Aorta (tissue), 5 donors: ENCODE measurements at regions not wholly inside any gene's neighbourhood (a gene's known extent, or its start where the extent isn't known, plus 50 kb on each side); places are given as distances from the start of the nearest gene placed in this dataset.

Experiments
- ATAC-seq: fragments of 200-7000 bp; cut with Tn5 transposase; one replicate; pipeline ENCODE4 v1.9.1; 2022; ENCODE audit warnings: moderate library complexity; ENCODE audit not compliant: low FRiP score
- DNase-seq, 2 donors: peaks; one replicate each; pipeline ENCODE4 v3.0.0-alpha.2; 2020
- H3K27ac ChIP-seq, 2 donors: one replicate each; pipeline ENCODE4 v1.5.1; 2013; ENCODE audit warnings: low read length in 2 of 2, mild to moderate bottlenecking in 2 of 2, moderate library complexity in 2 of 2, control low read depth in 1 of 2, inconsistent platforms in 1 of 2, low read depth in 1 of 2
- H3K27me3 ChIP-seq, 2 donors: one replicate each; pipeline ENCODE4 v1.6.1; 2013; ENCODE audit warnings: control low read depth in 1 of 2, low read length in 1 of 2, mild to moderate bottlenecking in 1 of 2, moderate library complexity in 1 of 2; ENCODE audit not compliant: insufficient read depth in 2 of 2, control insufficient read depth in 1 of 2
- H3K36me3 ChIP-seq, 2 donors: one replicate each; pipeline ENCODE4 v1.6.1; 2013; ENCODE audit warnings: control low read depth in 1 of 2, low read length in 1 of 2, mild to moderate bottlenecking in 1 of 2; ENCODE audit not compliant: insufficient read depth in 2 of 2, control insufficient read depth in 1 of 2
- H3K4me1 ChIP-seq, 2 donors: one replicate each; pipeline ENCODE4 v1.6.1; 2013; ENCODE audit warnings: low read length in 2 of 2, control low read depth in 1 of 2, mild to moderate bottlenecking in 1 of 2, moderate library complexity in 1 of 2; ENCODE audit not compliant: insufficient read depth in 2 of 2, control insufficient read depth in 1 of 2
- H3K4me3 ChIP-seq, 2 donors: one replicate each; pipeline ENCODE4 v1.5.1; 2013; ENCODE audit warnings: low read length in 2 of 2, control low read depth in 1 of 2, mild to moderate bottlenecking in 1 of 2
- H3K9me3 ChIP-seq: one replicate; pipeline ENCODE4 v1.6.1; 2013; ENCODE audit warnings: mild to moderate bottlenecking, low read length; ENCODE audit not compliant: control insufficient read depth
- WGBS, 2 donors: extraction: QIAGEN DNeasy Blood & Tissue Kit; methylation state at CpG; one replicate each; pipeline ENCODE4 v1.1.7; 2013; 5-methylcytosine and 5-hydroxymethylcytosine counted together
- intact Hi-C, 2 donors: fragments of 100-400 bp; cut with DNase I; formaldehyde crosslinking; loops; one replicate each; pipeline versions ENCODE4 v1.14.2 to v1.15.0; 2022
- donor health status: healthy with polysubstance abuse.
- donor health status: Bipolar disorder and iron deficiency.
- donor health status: DM: no; HTN: no; CAD: no.
- donor health status: DM: no; HTN: no; CAD: no.
- donor health status: DM: yes; HTN: yes; CAD: no.

GRCh38 chr9:23573800-23574199 lies 252.2 kb downstream of the ELAVL2 start:
- ATAC-seq (no peak), DNase-seq (no peak)
- Histone ChIP-seq H3K9me3 (peaks cover 1% of the 10 kb centered on the region), H3K27ac (no peak overlapping the region), H3K27me3 (no peaks in the 10 kb centered on the region), H3K4me3 (no peak overlapping the region), H3K36me3 (no peaks in the 10 kb centered on the region), H3K4me1 (no peaks in the 10 kb centered on the region)
- intact Hi-C loops = no loop called here

GRCh38 chr9:23577611-23578010 lies 248.4 kb downstream of the ELAVL2 start:
- ATAC-seq = no peak
- Histone ChIP-seq H3K36me3 (no peaks in the 10 kb centered on the region), H3K27ac (no peak overlapping the region), H3K4me3 (no peak overlapping the region), H3K27me3 (no peaks in the 10 kb centered on the region), H3K9me3 (peaks cover 1% of the 10 kb centered on the region), H3K4me1 (no peaks in the 10 kb centered on the region)
- intact Hi-C loops = no loop called here
- 43 to 55% methylated on average over 1 of the region's 1 CpG for WGBS, 2 donors
- DNase-seq = no peak

GRCh38 chr9:23581931-23582330 lies 244.1 kb downstream of the ELAVL2 start:
- intact Hi-C loops = no loop called here
- Histone ChIP-seq H3K4me3 (no peak overlapping the region), H3K9me3 (no peaks in the 10 kb centered on the region), H3K27ac (no peak overlapping the region), H3K27me3 (no peaks in the 10 kb centered on the region), H3K36me3 (no peaks in the 10 kb centered on the region), H3K4me1 (no peaks in the 10 kb centered on the region)
- WGBS, 2 donors = 80 to 88% methylated on average over 3 of the region's 3 CpGs
- DNase-seq (no peak), ATAC-seq (no peak)

- WGBS, 2 donors = 92 to 96% methylated on average over 4 of the region's 4 CpGs
Measured at GRCh38 chr9:23582836-23583235, 243.2 kb downstream of the ELAVL2 start.

GRCh38 chr9:23586906-23587305 lies 239.1 kb downstream of the ELAVL2 start:
- intact Hi-C loops = no loop called here
- 79 to 88% methylated on average over 1 of the region's 1 CpG for WGBS, 2 donors
- ATAC-seq = no peak

More at GRCh38 chr9:23582836-23583235, 243.2 kb downstream of the ELAVL2 start:
- intact Hi-C loops = no loop called here
- Histone ChIP-seq H3K36me3 (no peaks in the 10 kb centered on the region), H3K9me3 (no peaks in the 10 kb centered on the region), H3K27me3 (no peaks in the 10 kb centered on the region), H3K4me3 (no peak overlapping the region), H3K27ac (no peak overlapping the region), H3K4me1 (no peaks in the 10 kb centered on the region)
- DNase-seq (no peak), ATAC-seq (no peak)

GRCh38 chr9:23587433-23587832 lies 238.6 kb downstream of the ELAVL2 start:
- Histone ChIP-seq H3K27ac (no peak overlapping the region), H3K4me3 (no peak overlapping the region), H3K4me1 (no peaks in the 10 kb centered on the region), H3K9me3 (no peaks in the 10 kb centered on the region), H3K27me3 (no peaks in the 10 kb centered on the region), H3K36me3 (no peaks in the 10 kb centered on the region)
- intact Hi-C loops = no loop called here
- DNase-seq (peak in 1 of 2 donors; percentile 66), ATAC-seq (peak; percentile 61)
- WGBS, 2 donors = 4 to 5% methylated on average over 3 of the region's 3 CpGs

More at GRCh38 chr9:23586906-23587305, 239.1 kb downstream of the ELAVL2 start:
- no peaks in the 10 kb centered on the region for H3K27me3 ChIP-seq
- H3K4me1 ChIP-seq = no peaks in the 10 kb centered on the region
- no peak overlapping the region for H3K4me3 ChIP-seq
- no peak for DNase-seq
- no peaks in the 10 kb centered on the region for H3K9me3 ChIP-seq
- no peaks in the 10 kb centered on the region for H3K36me3 ChIP-seq
- H3K27ac ChIP-seq = no peak overlapping the region

GRCh38 chr9:23587903-23588302 lies 238.1 kb downstream of the ELAVL2 start:
- H3K4me1 ChIP-seq = no peaks in the 10 kb centered on the region
- no peak overlapping the region for H3K4me3 ChIP-seq
- H3K36me3 ChIP-seq = no peaks in the 10 kb centered on the region
- no peak for ATAC-seq
- intact Hi-C loops = no loop called here
- no peaks in the 10 kb centered on the region for H3K9me3 ChIP-seq
- no peak overlapping the region for H3K27ac ChIP-seq
- 94 to 98% methylated on average over 2 of the region's 2 CpGs for WGBS, 2 donors
- H3K27me3 ChIP-seq = no peaks in the 10 kb centered on the region
- DNase-seq = no peak

- Histone ChIP-seq H3K4me3 (peak overlapping the region in 1 of 2 donors; percentile 26), H3K27ac (no peak overlapping the region), H3K4me1 (no peaks in the 10 kb centered on the region), H3K36me3 (no peaks in the 10 kb centered on the region), H3K27me3 (no peaks in the 10 kb centered on the region), H3K9me3 (no peaks in the 10 kb centered on the region)
- 59 to 66% methylated on average over 3 of the region's 3 CpGs for WGBS, 2 donors
- no peak for DNase-seq
- intact Hi-C loops = no loop called here
- no peak for ATAC-seq
Measured at GRCh38 chr9:23590276-23591000, 235.6 kb downstream of the ELAVL2 start.

- H3K4me1 ChIP-seq = no peaks in the 10 kb centered on the region
- 66 to 68% methylated on average over 1 of the region's 1 CpG for WGBS, 2 donors
- H3K4me3 ChIP-seq = no peak overlapping the region
- H3K27ac ChIP-seq = no peak overlapping the region
- DNase-seq = no peak
- intact Hi-C loops = no loop called here
- ATAC-seq = no peak
- no peaks in the 10 kb centered on the region for H3K36me3 ChIP-seq
- H3K9me3 ChIP-seq = no peaks in the 10 kb centered on the region
- H3K27me3 ChIP-seq = no peaks in the 10 kb centered on the region
Measured at GRCh38 chr9:23594421-23594820, 231.6 kb downstream of the ELAVL2 start.
